IMR-90 (cell line): ENCODE measurements at regions not wholly inside any gene's neighbourhood (a gene's known extent, or its start where the extent isn't known, plus 50 kb on each side); places are given as distances from the start of the nearest gene placed in this dataset.

Source experiments
- ATAC-seq: fragments of 200-7000 bp; cut with Tn5 transposase; 2 replicates; pipeline ENCODE4 v1.9.1; 2020; ENCODE audit warnings: low read depth, mild to moderate bottlenecking, moderate library complexity
- BruUV-seq: library from RNA; stranded (reverse); fragments of 400-500 nt; replicated peaks from 2 replicates; lab custom pipeline; 2021; lab: Mats Ljungman, UMichigan
- CTCF ChIA-PET: fragments of 300-600 bp; formaldehyde crosslinking; extraction: SDS; loops from one replicate; lab custom pipeline; 2021; ENCODE audit warnings: antibody characterized with exemption; lab: Yijun Ruan, JAX
- POLR2A ChIA-PET: fragments of 300-600 bp; sonication (Branson Sonifier 250); formaldehyde crosslinking; loops from one replicate; lab custom pipeline; 2022; ENCODE audit warnings: antibody characterized with exemption; ENCODE audit not compliant: unreplicated experiment; lab: Charles Lee
- DNase-seq: peaks from one replicate; pipeline ENCODE4 v3.0.0; 2013
- H2AFZ ChIP-seq: replicated peaks from 2 replicates; pipeline ENCODE3; 2013; ENCODE audit warnings: low read length, mild to moderate bottlenecking; ENCODE audit not compliant: poor library complexity
- H2AK5ac ChIP-seq: 2 replicates; pipeline ENCODE4 v1.6.1; 2013; ENCODE audit warnings: low read depth, low read length, inconsistent platforms
- H2AK9ac ChIP-seq: replicated peaks from 2 replicates; pipeline ENCODE3; 2013; ENCODE audit warnings: mild to moderate bottlenecking, low read depth, low read length, moderate library complexity; ENCODE audit not compliant: poor library complexity
- H2BK120ac ChIP-seq: 2 replicates; pipeline ENCODE4 v1.6.1; 2013; ENCODE audit warnings: low read depth, low read length, inconsistent platforms
- H2BK15ac ChIP-seq: 3 replicates; pipeline ENCODE4 v1.6.1; 2013; ENCODE audit warnings: low read depth, low read length, inconsistent platforms
- H2BK20ac ChIP-seq: 2 replicates; pipeline ENCODE4 v1.6.1; 2013; ENCODE audit warnings: low read depth, mild to moderate bottlenecking, inconsistent platforms, low read length, moderate library complexity
- H2BK5ac ChIP-seq: 2 replicates; pipeline ENCODE4 v1.6.1; 2013; ENCODE audit warnings: mild to moderate bottlenecking, low read depth, low read length, inconsistent platforms; ENCODE audit not compliant: poor library complexity, severe bottlenecking
- H3K14ac ChIP-seq: replicated peaks from 2 replicates; pipeline ENCODE4 v1.6.1; 2013; ENCODE audit warnings: low read depth, low read length, inconsistent platforms
- H3K18ac ChIP-seq: 2 replicates; pipeline ENCODE4 v1.6.1; 2013; ENCODE audit warnings: low read depth, low read length, control low read depth
- H3K23ac ChIP-seq: 2 replicates; pipeline ENCODE4 v1.6.1; 2013; ENCODE audit warnings: low read depth, low read length, inconsistent platforms
- H3K27ac ChIP-seq: 2 replicates; pipeline ENCODE4 v1.5.1; 2013; ENCODE audit warnings: mild to moderate bottlenecking, control low read depth, low read length; ENCODE audit not compliant: insufficient read depth
- H3K27me3 ChIP-seq: 2 replicates; pipeline ENCODE4 v1.6.1; 2013; ENCODE audit warnings: low read length; ENCODE audit not compliant: control insufficient read depth, insufficient read depth
- H3K36me3 ChIP-seq: 2 replicates; pipeline ENCODE4 v1.6.1; 2013; ENCODE audit warnings: low read length, mixed read lengths; ENCODE audit not compliant: control insufficient read depth, insufficient read depth
- H3K4ac ChIP-seq: 2 replicates; pipeline ENCODE4 v1.6.1; 2013; ENCODE audit warnings: low read depth, low read length, inconsistent platforms
- H3K4me1 ChIP-seq: 2 replicates; pipeline ENCODE4 v1.6.1; 2013; ENCODE audit warnings: low read length, mixed read lengths; ENCODE audit not compliant: control insufficient read depth, insufficient read depth
- H3K4me2 ChIP-seq: 2 replicates; pipeline ENCODE4 v1.6.1; 2013; ENCODE audit warnings: low read depth, mild to moderate bottlenecking, control low read depth, low read length, moderate library complexity
- H3K4me3 ChIP-seq: 2 replicates; pipeline ENCODE4 v1.5.1; 2013; ENCODE audit warnings: low read depth, mild to moderate bottlenecking, control low read depth, low read length, moderate library complexity; ENCODE audit not compliant: insufficient read depth
- H3K56ac ChIP-seq: 2 replicates; pipeline ENCODE4 v1.6.1; 2013; ENCODE audit warnings: low read length, inconsistent platforms; ENCODE audit not compliant: insufficient read depth; ENCODE audit errors: extremely low read depth
- H3K79me1 ChIP-seq, 2 experiments: 2 replicates each; pipeline ENCODE4 v1.6.1; 2013; ENCODE audit warnings: low read length in 2 of 2, inconsistent platforms in 1 of 2, low read depth in 1 of 2
- H3K9ac ChIP-seq: 2 replicates; pipeline ENCODE4 v1.6.1; 2013; ENCODE audit warnings: low read depth, low read length, control low read depth
- H3K9me1 ChIP-seq: 2 replicates; pipeline ENCODE4 v1.6.1; 2013; ENCODE audit warnings: low read length, inconsistent platforms; ENCODE audit not compliant: insufficient read depth
- H3K9me3 ChIP-seq: 2 replicates; pipeline ENCODE4 v1.6.1; 2013; ENCODE audit warnings: low read length; ENCODE audit not compliant: control insufficient read depth, insufficient read depth
- H4K20me1 ChIP-seq: 2 replicates; pipeline ENCODE4 v1.6.1; 2013; ENCODE audit warnings: low read length, inconsistent platforms; ENCODE audit not compliant: insufficient read depth
- H4K5ac ChIP-seq: 2 replicates; pipeline ENCODE4 v1.6.1; 2013; ENCODE audit warnings: mild to moderate bottlenecking, low read depth, low read length, control low read depth
- H4K8ac ChIP-seq, 2 experiments: 2 replicates each; pipeline ENCODE4 v1.6.1; 2013; ENCODE audit warnings: low read depth in 2 of 2, low read length in 2 of 2, control low read depth in 1 of 2, inconsistent platforms in 1 of 2
- H4K91ac ChIP-seq: 2 replicates; pipeline ENCODE4 v1.6.1; 2013; ENCODE audit warnings: low read depth, low read length, inconsistent platforms; ENCODE audit not compliant: insufficient read depth
- BHLHE40 ChIP-seq: fragments of 150-350 bp; IDR thresholded peaks from 2 replicates; pipeline ENCODE4 v1.6.1; 2016; ENCODE audit warnings: mild to moderate bottlenecking, low read depth, low read length
- CEBPB ChIP-seq: IDR thresholded peaks from 2 replicates; pipeline ENCODE4 v1.6.1; 2012; ENCODE audit warnings: low read depth, low read length, improper control_type of control experiment
- MAZ ChIP-seq: IDR thresholded peaks from 2 replicates; pipeline ENCODE4 v1.6.1; 2012; ENCODE audit warnings: low read depth, mild to moderate bottlenecking, low read length, improper control_type of control experiment, moderate library complexity, borderline replicate concordance
- NFE2L2 ChIP-seq: fragments of 150-350 bp; IDR thresholded peaks from 2 replicates; pipeline ENCODE4 v1.6.1; 2016; ENCODE audit warnings: low read depth, mild to moderate bottlenecking, low read length
- POLR2A ChIP-seq: IDR thresholded peaks from 2 replicates; pipeline ENCODE4 v1.6.1; 2012; ENCODE audit warnings: mild to moderate bottlenecking, low read depth, low read length
- RAD21 ChIP-seq: IDR thresholded peaks from 2 replicates; pipeline ENCODE4 v1.6.1; 2012; ENCODE audit warnings: low read length, improper control_type of control experiment
- SMC3 ChIP-seq: fragments of 150-350 bp; IDR thresholded peaks from 2 replicates; pipeline ENCODE4 v1.6.1; 2016; ENCODE audit warnings: low read depth, mild to moderate bottlenecking, antibody characterized with exemption, low read length, moderate library complexity
- WGBS, 2 experiments: methylation state at CpG; one replicate each; pipeline versions ENCODE4 v1.1.5 to v1.1.7; 2013; ENCODE audit warnings: missing lambda C conversion rate in 2 of 2; ENCODE audit not compliant: insufficient read length in 1 of 2; ENCODE audit errors: extremely low coverage in 2 of 2; 5-methylcytosine and 5-hydroxymethylcytosine counted together
- dilution Hi-C: fragments of 300-500 bp; cut with HindIII; formaldehyde crosslinking; loops from one replicate; pipeline ENCODE4 v1.14.3; 2018; ENCODE audit warnings: low sequenced_read_pairs; ENCODE audit not compliant: unreplicated experiment
- in situ Hi-C: fragments of 300-500 bp; cut with MboI; formaldehyde crosslinking; loops from 3 replicates; pipeline ENCODE4 v1.14.3; 2019; ENCODE audit warnings: low sequenced_read_pairs, inconsistent platforms, mixed read lengths
- intact Hi-C: fragments of 100-400 bp; cut with micrococcal nuclease; formaldehyde crosslinking; loops from 2 replicates; pipeline ENCODE4 v1.10.0; 2022
- TF ChIP-seq, protein P1 (sequence below): conservative IDR thresholded peaks from 2 replicates; pipeline ENCODE4 v1.5.1; 2012; ENCODE audit warnings: mild to moderate bottlenecking, low read depth, low read length, improper control_type of control experiment

GRCh38 chr1:60345049-60345448 lies 271.5 kb upstream of the C1orf87 start:
- H4K91ac ChIP-seq: no peak overlapping the region
- H3K4me1 ChIP-seq: no peaks in the 10 kb centered on the region
- no peak overlapping the region for H3K4ac ChIP-seq
- H2BK120ac ChIP-seq: no peak overlapping the region
- H2AFZ ChIP-seq: no peak overlapping the region
- H3K56ac ChIP-seq: no peak overlapping the region
- no peak overlapping the region for H3K4me3 ChIP-seq
- WGBS, 2 experiments: no CpG with 5 or more reads among the region's 4 CpGs
- no peaks in the 10 kb centered on the region for H3K27me3 ChIP-seq
- dilution Hi-C loops (no loop called here), intact Hi-C loops (no loop called here), in situ Hi-C loops (no loop called here)
- H3K36me3 ChIP-seq: no peaks in the 10 kb centered on the region
- H2BK5ac ChIP-seq: no peak overlapping the region
- ChIA-PET CTCF (no interaction called here), POLR2A (no interaction called here)
- TF ChIP-seq SMC3 (no peak), NFE2L2 (no peak), RAD21 (no peak), BHLHE40 (no peak), MAZ (no peak), POLR2A (no peak), CEBPB (no peak)
- TF ChIP-seq, protein P1, sequence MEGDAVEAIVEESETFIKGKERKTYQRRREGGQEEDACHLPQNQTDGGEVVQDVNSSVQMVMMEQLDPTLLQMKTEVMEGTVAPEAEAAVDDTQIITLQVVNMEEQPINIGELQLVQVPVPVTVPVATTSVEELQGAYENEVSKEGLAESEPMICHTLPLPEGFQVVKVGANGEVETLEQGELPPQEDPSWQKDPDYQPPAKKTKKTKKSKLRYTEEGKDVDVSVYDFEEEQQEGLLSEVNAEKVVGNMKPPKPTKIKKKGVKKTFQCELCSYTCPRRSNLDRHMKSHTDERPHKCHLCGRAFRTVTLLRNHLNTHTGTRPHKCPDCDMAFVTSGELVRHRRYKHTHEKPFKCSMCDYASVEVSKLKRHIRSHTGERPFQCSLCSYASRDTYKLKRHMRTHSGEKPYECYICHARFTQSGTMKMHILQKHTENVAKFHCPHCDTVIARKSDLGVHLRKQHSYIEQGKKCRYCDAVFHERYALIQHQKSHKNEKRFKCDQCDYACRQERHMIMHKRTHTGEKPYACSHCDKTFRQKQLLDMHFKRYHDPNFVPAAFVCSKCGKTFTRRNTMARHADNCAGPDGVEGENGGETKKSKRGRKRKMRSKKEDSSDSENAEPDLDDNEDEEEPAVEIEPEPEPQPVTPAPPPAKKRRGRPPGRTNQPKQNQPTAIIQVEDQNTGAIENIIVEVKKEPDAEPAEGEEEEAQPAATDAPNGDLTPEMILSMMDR: no peak
- H2AK5ac ChIP-seq: no peak overlapping the region
- H2BK15ac ChIP-seq: no peak overlapping the region
- H3K27ac ChIP-seq: no peak overlapping the region
- no peak for DNase-seq
- no peak overlapping the region for H3K9ac ChIP-seq
- BruUV-seq: no TSS peak
- H3K14ac ChIP-seq: no peak overlapping the region
- H3K4me2 ChIP-seq: no peak overlapping the region
- no peak overlapping the region for H4K5ac ChIP-seq
- H2BK20ac ChIP-seq: no peak overlapping the region
- ATAC-seq: no peak
- H3K9me3 ChIP-seq: no peaks in the 10 kb centered on the region; the same call in 1 of the 2 replicates
- H4K8ac ChIP-seq: no peak overlapping the region
- no peak overlapping the region for H2AK9ac ChIP-seq
- no peak overlapping the region for H3K18ac ChIP-seq
- no peaks in the 10 kb centered on the region for H4K20me1 ChIP-seq
- no peak overlapping the region for H3K23ac ChIP-seq
- H3K79me1 ChIP-seq: no peaks in the 10 kb centered on the region
- no peaks in the 10 kb centered on the region for H3K9me1 ChIP-seq
